GM12878 (cell line): ENCODE measurements at regions not wholly inside any gene's neighbourhood (a gene's known extent, or its start where the extent isn't known, plus 50 kb on each side); places are given as distances from the start of the nearest gene placed in this dataset.

Experiments used
- EZH2 ChIP-seq: IDR thresholded peaks from 2 replicates; pipeline ENCODE4 v1.6.1; 2012; ENCODE audit warnings: low read depth, mild to moderate bottlenecking, control low read depth, inconsistent platforms, low read length, borderline replicate concordance; ENCODE audit not compliant: control insufficient read depth
- HDAC6 ChIP-seq: fragments of 200-600 bp; sonication (generic); IDR thresholded peaks from one replicate; pipeline ENCODE4 v1.8.0; 2017; ENCODE audit warnings: antibody characterized with exemption; ENCODE audit not compliant: unreplicated experiment
- MYC ChIP-seq: IDR thresholded peaks from 2 replicates; pipeline ENCODE4 v1.6.1; 2011; ENCODE audit warnings: mild to moderate bottlenecking, low read length, moderate library complexity, inconsistent platforms; ENCODE audit not compliant: insufficient read depth, insufficient replicate concordance, insufficient read length, severe bottlenecking
- NBN ChIP-seq: fragments of 450-650 bp; IDR thresholded peaks from 2 replicates; pipeline ENCODE4 v1.6.1; 2016
- NFIC ChIP-seq: IDR thresholded peaks from 2 replicates; pipeline ENCODE4 v1.6.1; 2012; ENCODE audit warnings: low read depth, mild to moderate bottlenecking, inconsistent platforms, low read length, moderate library complexity
- SRF ChIP-seq, 2 experiments: IDR thresholded peaks; 2 replicates each; pipeline ENCODE4 v1.6.1; 2011; ENCODE audit warnings: low read depth in 2 of 2, low read length in 2 of 2, mild to moderate bottlenecking in 1 of 2, moderate library complexity in 1 of 2
- TAF1 ChIP-seq: IDR thresholded peaks from 2 replicates; pipeline ENCODE4 v1.6.1; 2011; ENCODE audit warnings: mild to moderate bottlenecking, low read depth, low read length, borderline replicate concordance
- TF ChIP-seq, protein P1 (sequence below), 3 experiments: IDR thresholded peaks in 2 of 3; conservative IDR thresholded peaks in 1 of 3; 2 replicates each; pipeline ENCODE4 v1.5.1; 2011; ENCODE audit warnings: low read depth in 3 of 3, low read length in 3 of 3, mild to moderate bottlenecking in 3 of 3, control low read depth in 2 of 3, moderate library complexity in 2 of 3, inconsistent platforms in 1 of 3, mixed read lengths in 1 of 3; ENCODE audit not compliant: control insufficient read depth in 2 of 3, insufficient read depth in 1 of 3; ENCODE audit errors: extremely low read depth in 1 of 3
- TF ChIP-seq, protein P2 (sequence below): IDR thresholded peaks from 2 replicates; pipeline ENCODE4 v1.6.1; 2012; ENCODE audit warnings: low read depth, low read length, improper control_type of control experiment
- TF ChIP-seq, protein P3 (sequence below): fragments of 450-650 bp; formaldehyde crosslinking; IDR thresholded peaks from 2 replicates; pipeline ENCODE4 v1.5.0; 2022; ENCODE audit warnings: mild to moderate bottlenecking, missing genetic modification characterization

- TF ChIP-seq, protein P1, sequence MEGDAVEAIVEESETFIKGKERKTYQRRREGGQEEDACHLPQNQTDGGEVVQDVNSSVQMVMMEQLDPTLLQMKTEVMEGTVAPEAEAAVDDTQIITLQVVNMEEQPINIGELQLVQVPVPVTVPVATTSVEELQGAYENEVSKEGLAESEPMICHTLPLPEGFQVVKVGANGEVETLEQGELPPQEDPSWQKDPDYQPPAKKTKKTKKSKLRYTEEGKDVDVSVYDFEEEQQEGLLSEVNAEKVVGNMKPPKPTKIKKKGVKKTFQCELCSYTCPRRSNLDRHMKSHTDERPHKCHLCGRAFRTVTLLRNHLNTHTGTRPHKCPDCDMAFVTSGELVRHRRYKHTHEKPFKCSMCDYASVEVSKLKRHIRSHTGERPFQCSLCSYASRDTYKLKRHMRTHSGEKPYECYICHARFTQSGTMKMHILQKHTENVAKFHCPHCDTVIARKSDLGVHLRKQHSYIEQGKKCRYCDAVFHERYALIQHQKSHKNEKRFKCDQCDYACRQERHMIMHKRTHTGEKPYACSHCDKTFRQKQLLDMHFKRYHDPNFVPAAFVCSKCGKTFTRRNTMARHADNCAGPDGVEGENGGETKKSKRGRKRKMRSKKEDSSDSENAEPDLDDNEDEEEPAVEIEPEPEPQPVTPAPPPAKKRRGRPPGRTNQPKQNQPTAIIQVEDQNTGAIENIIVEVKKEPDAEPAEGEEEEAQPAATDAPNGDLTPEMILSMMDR (IDR thresholded peaks at IDR 0.05 in 2 of 3, conservative IDR thresholded peaks at IDR 0.05 in 1 of 3; ENCODE audit: control insufficient read depth in 2 of 3, extremely low read depth in 1 of 3, insufficient read depth in 1 of 3, low read depth in 3 of 3, low read length in 3 of 3), result no peak
- TF ChIP-seq HDAC6 (no peak), TAF1 (no peak), EZH2 (no peak), SRF (IDR thresholded peaks at IDR 0.05; ENCODE audit: low read depth in 2 of 2, low read length in 2 of 2) (no peak), MYC (no peak), NBN (no peak), NFIC (no peak)
- TF ChIP-seq, protein P2, sequence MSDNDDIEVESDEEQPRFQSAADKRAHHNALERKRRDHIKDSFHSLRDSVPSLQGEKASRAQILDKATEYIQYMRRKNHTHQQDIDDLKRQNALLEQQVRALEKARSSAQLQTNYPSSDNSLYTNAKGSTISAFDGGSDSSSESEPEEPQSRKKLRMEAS, result no peak
- TF ChIP-seq, protein P3, sequence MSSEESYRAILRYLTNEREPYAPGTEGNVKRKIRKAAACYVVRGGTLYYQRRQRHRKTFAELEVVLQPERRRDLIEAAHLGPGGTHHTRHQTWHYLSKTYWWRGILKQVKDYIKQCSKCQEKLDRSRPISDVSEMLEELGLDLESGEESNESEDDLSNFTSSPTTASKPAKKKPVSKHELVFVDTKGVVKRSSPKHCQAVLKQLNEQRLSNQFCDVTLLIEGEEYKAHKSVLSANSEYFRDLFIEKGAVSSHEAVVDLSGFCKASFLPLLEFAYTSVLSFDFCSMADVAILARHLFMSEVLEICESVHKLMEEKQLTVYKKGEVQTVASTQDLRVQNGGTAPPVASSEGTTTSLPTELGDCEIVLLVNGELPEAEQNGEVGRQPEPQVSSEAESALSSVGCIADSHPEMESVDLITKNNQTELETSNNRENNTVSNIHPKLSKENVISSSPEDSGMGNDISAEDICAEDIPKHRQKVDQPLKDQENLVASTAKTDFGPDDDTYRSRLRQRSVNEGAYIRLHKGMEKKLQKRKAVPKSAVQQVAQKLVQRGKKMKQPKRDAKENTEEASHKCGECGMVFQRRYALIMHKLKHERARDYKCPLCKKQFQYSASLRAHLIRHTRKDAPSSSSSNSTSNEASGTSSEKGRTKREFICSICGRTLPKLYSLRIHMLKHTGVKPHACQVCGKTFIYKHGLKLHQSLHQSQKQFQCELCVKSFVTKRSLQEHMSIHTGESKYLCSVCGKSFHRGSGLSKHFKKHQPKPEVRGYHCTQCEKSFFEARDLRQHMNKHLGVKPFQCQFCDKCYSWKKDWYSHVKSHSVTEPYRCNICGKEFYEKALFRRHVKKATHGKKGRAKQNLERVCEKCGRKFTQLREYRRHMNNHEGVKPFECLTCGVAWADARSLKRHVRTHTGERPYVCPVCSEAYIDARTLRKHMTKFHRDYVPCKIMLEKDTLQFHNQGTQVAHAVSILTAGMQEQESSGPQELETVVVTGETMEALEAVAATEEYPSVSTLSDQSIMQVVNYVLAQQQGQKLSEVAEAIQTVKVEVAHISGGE (CRISPR knock-in tag), result no peak
These were observed 50.9 kb upstream of the BBS12 start for GRCh38 chr4:122681568-122681967.
